HCT116 (cell line): ENCODE measurements at regions not wholly inside any gene's neighbourhood (a gene's known extent, or its start where the extent isn't known, plus 50 kb on each side); places are given as distances from the start of the nearest gene placed in this dataset.

Experiments
- ATAC-seq: fragments of 200-7000 bp; cut with Tn5 transposase; 2 replicates; pipeline ENCODE4 v1.9.1; 2020; ENCODE audit warnings: mild to moderate bottlenecking, moderate library complexity
- BruUV-seq: library from RNA; stranded (reverse); fragments of 400-500 nt; replicated peaks from 2 replicates; lab custom pipeline; 2021; lab: Mats Ljungman, UMichigan
- CTCF ChIA-PET: fragments of 300-600 bp; sonication (Branson Sonifier 250); formaldehyde crosslinking; loops from one replicate; lab custom pipeline; 2021; ENCODE audit warnings: antibody characterized with exemption; lab: Charles Lee
- POLR2A ChIA-PET: fragments of 300-600, 350-600 bp; sonication (Branson Sonifier 250); formaldehyde crosslinking; loops from one replicate; lab custom pipeline; 2021; ENCODE audit warnings: antibody characterized with exemption; lab: Charles Lee
- RAD21 ChIA-PET, 2 experiments: fragments of 300-600 bp; sonication (Branson Sonifier 250); formaldehyde crosslinking; loops; one replicate each; lab custom pipeline; 2023; ENCODE audit warnings: low total read pairs in 2 of 2; ENCODE audit not compliant: uncharacterized antibody in 2 of 2, unreplicated experiment in 2 of 2, low non-redundant PET in 1 of 2; lab: Charles Lee
- DNase-seq: peaks from one replicate; pipeline ENCODE4 v3.0.0-alpha.2; 2010; ENCODE audit warnings: low read depth, low spot score
- H2AFZ ChIP-seq: fragments of 200-600 bp; shearing (Covaris generic), sonication (generic); 2 replicates; pipeline ENCODE4 v1.6.1; 2017; ENCODE audit warnings: low read depth, mixed run types, mixed read lengths, antibody characterized with exemption, low read length; ENCODE audit not compliant: poor library complexity, severe bottlenecking
- H3K27ac ChIP-seq: 2 replicates; pipeline ENCODE4 v1.5.1; 2012; ENCODE audit warnings: low read depth, low read length
- H3K27me3 ChIP-seq: fragments of 200-600 bp; sonication (generic); 2 replicates; pipeline ENCODE4 v1.6.1; 2016; ENCODE audit warnings: mixed run types, low read length, mixed read lengths; ENCODE audit not compliant: insufficient read depth
- H3K36me3 ChIP-seq, 2 experiments: fragments of 200-500 bp in 1 of 2; fragments of 200-600 bp in 1 of 2; sonication (Bioruptor generic) in 1 of 2; sonication (generic) in 1 of 2; 2 replicates each; pipeline versions ENCODE4 v1.5.1 to v1.6.1; 2014 to 2016; ENCODE audit warnings: low read length in 2 of 2, inconsistent platforms in 1 of 2, mixed read lengths in 1 of 2, mixed run types in 1 of 2; ENCODE audit not compliant: insufficient read depth in 2 of 2, control insufficient read depth in 1 of 2
- H3K4me1 ChIP-seq, 2 experiments: fragments of 200-600 bp in 1 of 2; sonication (generic) in 1 of 2; 2 replicates each; pipeline versions ENCODE4 v1.5.1 to v1.6.1; 2012 to 2017; ENCODE audit warnings: low read length in 2 of 2, inconsistent platforms in 1 of 2, mild to moderate bottlenecking in 1 of 2, mixed read lengths in 1 of 2, mixed run types in 1 of 2, moderate library complexity in 1 of 2; ENCODE audit not compliant: insufficient read depth in 2 of 2, control insufficient read depth in 1 of 2
- H3K4me2 ChIP-seq: fragments of 200-600 bp; sonication (generic); 2 replicates; pipeline ENCODE4 v1.6.1; 2017; ENCODE audit warnings: mixed run types, low read length, mixed read lengths
- H3K4me3 ChIP-seq, 2 experiments: fragments of 200-600 bp in 1 of 2; sonication (generic) in 1 of 2; replicated peaks in 1 of 2; 2 replicates each; pipeline ENCODE4 v1.5.1; 2011 to 2016; ENCODE audit warnings: low read length in 2 of 2, control low read depth in 1 of 2, low read depth in 1 of 2, mild to moderate bottlenecking in 1 of 2, mixed read lengths in 1 of 2, mixed run types in 1 of 2
- H3K79me2 ChIP-seq: fragments of 200-600 bp; sonication (generic); 2 replicates; pipeline ENCODE4 v1.6.1; 2017; ENCODE audit warnings: mild to moderate bottlenecking, mixed run types, low read length, moderate library complexity, mixed read lengths; ENCODE audit not compliant: insufficient read depth
- H3K9ac ChIP-seq: fragments of 200-600 bp; sonication (generic); 2 replicates; pipeline ENCODE4 v1.6.1; 2016; ENCODE audit warnings: low read length, mixed read lengths
- H3K9me2 ChIP-seq: fragments of 200-600 bp; sonication (generic), shearing (Covaris generic); 2 replicates; pipeline ENCODE4 v1.6.1; 2017; ENCODE audit warnings: mixed run types, mild to moderate bottlenecking, moderate library complexity; ENCODE audit not compliant: insufficient read depth
- H3K9me3 ChIP-seq, 2 experiments: fragments of 200-500 bp in 1 of 2; fragments of 200-600 bp in 1 of 2; sonication (Bioruptor generic) in 1 of 2; sonication (generic) in 1 of 2; 2 replicates each; pipeline ENCODE4 v1.6.1; 2014 to 2017; ENCODE audit warnings: low read length in 2 of 2, mixed read lengths in 2 of 2, inconsistent platforms in 1 of 2, low read depth in 1 of 2, mild to moderate bottlenecking in 1 of 2, mixed run types in 1 of 2, moderate library complexity in 1 of 2; ENCODE audit not compliant: control insufficient read depth in 1 of 2, insufficient read depth in 1 of 2
- H4K20me1 ChIP-seq: fragments of 200-600 bp; sonication (generic), shearing (Covaris generic); 2 replicates; pipeline ENCODE4 v1.6.1; 2017; ENCODE audit warnings: mixed run types, mild to moderate bottlenecking, moderate library complexity; ENCODE audit not compliant: insufficient read depth
- CEBPB ChIP-seq: IDR thresholded peaks from 2 replicates; pipeline ENCODE4 v1.6.1; 2012; ENCODE audit warnings: low read depth
- EGR1 ChIP-seq: IDR thresholded peaks from 2 replicates; pipeline ENCODE4 v1.6.1; 2012; ENCODE audit warnings: low read depth
- ELF1 ChIP-seq: IDR thresholded peaks from 2 replicates; pipeline ENCODE4 v1.6.1; 2012; ENCODE audit warnings: low read depth, borderline replicate concordance
- FOSL1 ChIP-seq: IDR thresholded peaks from 2 replicates; pipeline ENCODE4 v1.6.1; 2012; ENCODE audit warnings: low read depth
- JUND ChIP-seq: IDR thresholded peaks from 2 replicates; pipeline ENCODE4 v1.6.1; 2012
- POLR2AphosphoS5 ChIP-seq: IDR thresholded peaks from 2 replicates; pipeline ENCODE4 v1.6.1; 2011; ENCODE audit warnings: mild to moderate bottlenecking, low read depth, low read length, moderate library complexity
- RAD21 ChIP-seq: IDR thresholded peaks from 2 replicates; pipeline ENCODE4 v1.6.1; 2012; ENCODE audit warnings: low read depth, mild to moderate bottlenecking
- SIN3A ChIP-seq: IDR thresholded peaks from 2 replicates; pipeline ENCODE4 v1.6.1; 2012; ENCODE audit warnings: low read depth
- SP1 ChIP-seq: IDR thresholded peaks from 2 replicates; pipeline ENCODE4 v1.6.1; 2012; ENCODE audit warnings: low read depth
- SRF ChIP-seq: IDR thresholded peaks from 2 replicates; pipeline ENCODE4 v1.6.1; 2012; ENCODE audit warnings: low read depth
- TCF7L2 ChIP-seq: IDR thresholded peaks from 2 replicates; pipeline ENCODE4 v1.7.0; 2011; ENCODE audit warnings: borderline replicate concordance, inconsistent platforms; ENCODE audit not compliant: insufficient read depth, insufficient read length; ENCODE audit errors: extremely low read depth
- YY1 ChIP-seq: IDR thresholded peaks from 2 replicates; pipeline ENCODE4 v1.6.1; 2011; ENCODE audit warnings: low read length, low read depth, moderate library complexity, mild to moderate bottlenecking; ENCODE audit not compliant: insufficient replicate concordance; ENCODE audit errors: extremely low read depth
- ZFX ChIP-seq: fragments of 450-650 bp; IDR thresholded peaks from 2 replicates; pipeline ENCODE4 v1.6.1; 2017
- ZNF274 ChIP-seq: fragments of 200-500 bp; sonication (Bioruptor generic); IDR thresholded peaks from 2 replicates; pipeline ENCODE4 v1.6.1; 2014; ENCODE audit warnings: mild to moderate bottlenecking, low read depth, low read length, inconsistent platforms
- intact Hi-C: fragments of 100-400 bp; cut with micrococcal nuclease; formaldehyde crosslinking; loops from 2 replicates; pipeline ENCODE4 v1.10.0; 2022
- TF ChIP-seq, protein P1 (sequence below): IDR thresholded peaks from 2 replicates; pipeline ENCODE4 v1.6.1; 2012; ENCODE audit warnings: low read depth
- TF ChIP-seq, protein P2 (sequence below), 3 experiments: fragments of 200-600 bp in 1 of 3; sonication (generic) in 1 of 3; IDR thresholded peaks in 2 of 3; conservative IDR thresholded peaks in 1 of 3; 2 replicates each; pipeline ENCODE4 v1.5.1; 2012 to 2017; ENCODE audit warnings: low read depth in 2 of 3, low read length in 2 of 3, antibody characterized with exemption in 1 of 3, borderline replicate concordance in 1 of 3, control low read depth in 1 of 3, mild to moderate bottlenecking in 1 of 3, mixed read lengths in 1 of 3, mixed run types in 1 of 3, moderate library complexity in 1 of 3; ENCODE audit not compliant: insufficient read depth in 1 of 3

DNA sequence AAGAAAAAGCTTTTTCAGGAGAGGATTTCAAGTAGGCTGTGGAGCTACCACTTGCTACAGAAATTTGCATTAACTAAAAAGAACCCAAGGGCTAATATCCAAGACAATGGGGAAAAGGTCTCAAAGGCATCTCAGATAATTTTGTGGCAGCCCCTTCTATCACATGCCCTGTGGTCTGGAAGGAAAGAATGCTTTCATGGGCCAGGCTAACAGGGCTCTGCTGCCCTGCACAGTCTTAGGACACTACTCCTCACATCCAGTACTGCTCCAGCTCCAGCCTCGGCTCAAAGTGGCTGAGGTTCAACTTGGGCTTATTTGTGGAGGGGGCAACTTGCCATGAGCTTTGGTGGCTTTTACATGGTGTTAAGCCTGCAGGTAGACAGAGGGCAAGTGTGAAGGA lies 1150.3 kb downstream of the CNTNAP5 start:
- intact Hi-C loops: no loop called here
- H3K79me2 ChIP-seq: no peaks in the 10 kb centered on the region
- H3K4me3 ChIP-seq: no peak overlapping the region
- no peak for TF ChIP-seq ZNF274
- no peak for TF ChIP-seq ZFX
- TF ChIP-seq RAD21: no peak
- no peak for TF ChIP-seq CEBPB
- TF ChIP-seq FOSL1: no peak
- TF ChIP-seq SP1: no peak
- TF ChIP-seq POLR2AphosphoS5: no peak
- no peak for TF ChIP-seq EGR1
- no peak for TF ChIP-seq JUND
- TF ChIP-seq, protein P1, sequence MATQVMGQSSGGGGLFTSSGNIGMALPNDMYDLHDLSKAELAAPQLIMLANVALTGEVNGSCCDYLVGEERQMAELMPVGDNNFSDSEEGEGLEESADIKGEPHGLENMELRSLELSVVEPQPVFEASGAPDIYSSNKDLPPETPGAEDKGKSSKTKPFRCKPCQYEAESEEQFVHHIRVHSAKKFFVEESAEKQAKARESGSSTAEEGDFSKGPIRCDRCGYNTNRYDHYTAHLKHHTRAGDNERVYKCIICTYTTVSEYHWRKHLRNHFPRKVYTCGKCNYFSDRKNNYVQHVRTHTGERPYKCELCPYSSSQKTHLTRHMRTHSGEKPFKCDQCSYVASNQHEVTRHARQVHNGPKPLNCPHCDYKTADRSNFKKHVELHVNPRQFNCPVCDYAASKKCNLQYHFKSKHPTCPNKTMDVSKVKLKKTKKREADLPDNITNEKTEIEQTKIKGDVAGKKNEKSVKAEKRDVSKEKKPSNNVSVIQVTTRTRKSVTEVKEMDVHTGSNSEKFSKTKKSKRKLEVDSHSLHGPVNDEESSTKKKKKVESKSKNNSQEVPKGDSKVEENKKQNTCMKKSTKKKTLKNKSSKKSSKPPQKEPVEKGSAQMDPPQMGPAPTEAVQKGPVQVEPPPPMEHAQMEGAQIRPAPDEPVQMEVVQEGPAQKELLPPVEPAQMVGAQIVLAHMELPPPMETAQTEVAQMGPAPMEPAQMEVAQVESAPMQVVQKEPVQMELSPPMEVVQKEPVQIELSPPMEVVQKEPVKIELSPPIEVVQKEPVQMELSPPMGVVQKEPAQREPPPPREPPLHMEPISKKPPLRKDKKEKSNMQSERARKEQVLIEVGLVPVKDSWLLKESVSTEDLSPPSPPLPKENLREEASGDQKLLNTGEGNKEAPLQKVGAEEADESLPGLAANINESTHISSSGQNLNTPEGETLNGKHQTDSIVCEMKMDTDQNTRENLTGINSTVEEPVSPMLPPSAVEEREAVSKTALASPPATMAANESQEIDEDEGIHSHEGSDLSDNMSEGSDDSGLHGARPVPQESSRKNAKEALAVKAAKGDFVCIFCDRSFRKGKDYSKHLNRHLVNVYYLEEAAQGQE: no peak
- TF ChIP-seq, protein P2, sequence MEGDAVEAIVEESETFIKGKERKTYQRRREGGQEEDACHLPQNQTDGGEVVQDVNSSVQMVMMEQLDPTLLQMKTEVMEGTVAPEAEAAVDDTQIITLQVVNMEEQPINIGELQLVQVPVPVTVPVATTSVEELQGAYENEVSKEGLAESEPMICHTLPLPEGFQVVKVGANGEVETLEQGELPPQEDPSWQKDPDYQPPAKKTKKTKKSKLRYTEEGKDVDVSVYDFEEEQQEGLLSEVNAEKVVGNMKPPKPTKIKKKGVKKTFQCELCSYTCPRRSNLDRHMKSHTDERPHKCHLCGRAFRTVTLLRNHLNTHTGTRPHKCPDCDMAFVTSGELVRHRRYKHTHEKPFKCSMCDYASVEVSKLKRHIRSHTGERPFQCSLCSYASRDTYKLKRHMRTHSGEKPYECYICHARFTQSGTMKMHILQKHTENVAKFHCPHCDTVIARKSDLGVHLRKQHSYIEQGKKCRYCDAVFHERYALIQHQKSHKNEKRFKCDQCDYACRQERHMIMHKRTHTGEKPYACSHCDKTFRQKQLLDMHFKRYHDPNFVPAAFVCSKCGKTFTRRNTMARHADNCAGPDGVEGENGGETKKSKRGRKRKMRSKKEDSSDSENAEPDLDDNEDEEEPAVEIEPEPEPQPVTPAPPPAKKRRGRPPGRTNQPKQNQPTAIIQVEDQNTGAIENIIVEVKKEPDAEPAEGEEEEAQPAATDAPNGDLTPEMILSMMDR (IDR thresholded peaks at IDR 0.05 in 2 of 3, conservative IDR thresholded peaks at IDR 0.05 in 1 of 3; ENCODE audit: borderline replicate concordance in 1 of 3, insufficient read depth in 1 of 3, low read depth in 2 of 3, low read length in 2 of 3): no peak
- TF ChIP-seq ELF1: no peak
- no peak for TF ChIP-seq TCF7L2
- no peak for TF ChIP-seq YY1
- no peak for TF ChIP-seq SRF
- TF ChIP-seq SIN3A: no peak
- H3K9me3 ChIP-seq: peaks cover 0 to 21% of the 10 kb centered on the region in 2 experiments; a peak in 2 of 4 replicates
- no peak for ATAC-seq
- H3K27me3 ChIP-seq: no peaks in the 10 kb centered on the region
- no peak overlapping the region for H2AFZ ChIP-seq
- no peak for DNase-seq
- RAD21 ChIA-PET: no interaction called here
- no peaks in the 10 kb centered on the region for H3K9me2 ChIP-seq
- H3K4me2 ChIP-seq: no peak overlapping the region
- no peaks in the 10 kb centered on the region for H3K4me1 ChIP-seq
- POLR2A ChIA-PET: no interaction called here
- no peaks in the 10 kb centered on the region for H3K36me3 ChIP-seq
- H3K9ac ChIP-seq: no peak overlapping the region
- no peak overlapping the region for H3K27ac ChIP-seq
- no peaks in the 10 kb centered on the region for H4K20me1 ChIP-seq
- CTCF ChIA-PET: no interaction called here
- no TSS peak for BruUV-seq
